Right lobe of liver (tissue), 6 donors: ENCODE measurements at regions not wholly inside any gene's neighbourhood (a gene's known extent, or its start where the extent isn't known, plus 50 kb on each side); places are given as distances from the start of the nearest gene placed in this dataset.

Experiments
- ATAC-seq, 4 donors: fragments of 200-7000 bp; cut with Tn5 transposase; one replicate each; pipeline ENCODE4 v1.9.1; 2020; ENCODE audit warnings: mild to moderate bottlenecking in 4 of 4, moderate library complexity in 4 of 4
- DNase-seq, 3 donors: peaks; one replicate each; pipeline ENCODE4 v3.0.0-alpha.2; 2020
- H3K27ac ChIP-seq, 3 donors: fragments of 200-600 bp; one replicate each; pipeline ENCODE4 v1.8.0; 2022
- H3K27me3 ChIP-seq, 2 donors: fragments of 200-600 bp; one replicate each; pipeline ENCODE4 v1.8.0; 2022
- H3K36me3 ChIP-seq, 4 donors: fragments of 200-600 bp; sonication (generic) in 1 of 4; one replicate each; pipeline versions ENCODE4 v1.5.1 to v1.8.0; 2017 to 2022; ENCODE audit warnings: control low read depth in 1 of 4
- H3K4me1 ChIP-seq, 4 donors: fragments of 200-600 bp; sonication (generic) in 1 of 4; one replicate each; pipeline versions ENCODE4 v1.5.1 to v1.8.0; 2017 to 2022; ENCODE audit warnings: control low read depth in 1 of 4
- H3K4me3 ChIP-seq, 3 donors: fragments of 200-600 bp; one replicate each; pipeline ENCODE4 v1.8.0; 2022
- H3K9me3 ChIP-seq, 4 donors: fragments of 200-600 bp; sonication (generic) in 1 of 4; one replicate each; pipeline versions ENCODE4 v1.5.1 to v1.8.0; 2017 to 2022; ENCODE audit warnings: control low read depth in 1 of 4
- CTCF ChIP-seq, 4 donors: fragments of 200-600 bp in 3 of 4; fragments of 450-650 bp in 1 of 4; IDR thresholded peaks; one replicate each; pipeline versions ENCODE4 v1.5.1 to v1.8.0; 2016 to 2022; ENCODE audit warnings: antibody characterized with exemption in 4 of 4, mild to moderate bottlenecking in 2 of 4
- POLR2A ChIP-seq: fragments of 450-650 bp; IDR thresholded peaks from one replicate; pipeline ENCODE4 v1.6.1; 2017; ENCODE audit warnings: antibody characterized with exemption, mild to moderate bottlenecking
- WGBS: methylation state at CpG from one replicate; pipeline ENCODE4 v1.1.6; 2018; ENCODE audit warnings: low coverage, low lambda C conversion rate; ENCODE audit not compliant: insufficient coverage; ENCODE audit errors: missing lambda C conversion rate; 5-methylcytosine and 5-hydroxymethylcytosine counted together
- intact Hi-C, 2 donors: fragments of 100-400 bp; cut with DNase I; formaldehyde crosslinking; loops; one replicate each; pipeline versions ENCODE4 v1.11.2 to v1.14.1; 2022
- donor health status: DM: no; HTN: yes; CAD: no.
- donor health status: DM: no; HTN: no; CAD: no.
- donor health status: DM: no; HTN: no; CAD: no.
- donor health status: DM: no; HTN: yes; CAD: no.
- donor health status: DM: no; HTN: yes; CAD: no.

- Histone ChIP-seq H3K27me3 (no peaks in the 10 kb centered on the region), H3K4me3 (no peak overlapping the region), H3K9me3 (no peaks in the 10 kb centered on the region), H3K27ac (no peak overlapping the region), H3K4me1 (no peaks in the 10 kb centered on the region), H3K36me3 (no peaks in the 10 kb centered on the region)
- intact Hi-C loops = no loop called here
- no peak for DNase-seq
- 70% methylated on average over 5 of the region's 5 CpGs for WGBS
- ATAC-seq = no peak
- TF ChIP-seq POLR2A (no peak), CTCF (IDR thresholded peaks at IDR 0.05) (no peak)
Observed at GRCh38 chr3:68342426-68342825, 589.9 kb downstream of the TAFA4 start.

GRCh38 chr3:68336042-68336441 lies 596.3 kb downstream of the TAFA4 start:
- H3K27ac ChIP-seq = no peak overlapping the region
- no peak for TF ChIP-seq CTCF (IDR thresholded peaks at IDR 0.05)
- TF ChIP-seq POLR2A = no peak
- H3K27me3 ChIP-seq = no peaks in the 10 kb centered on the region
- H3K9me3 ChIP-seq = no peaks in the 10 kb centered on the region
- ATAC-seq = no peak
- no peaks in the 10 kb centered on the region for H3K36me3 ChIP-seq
- no peak overlapping the region for H3K4me3 ChIP-seq
- 50% methylated on average over 1 of the region's 1 CpG for WGBS
- DNase-seq = no peak
- intact Hi-C loops = no loop called here
- H3K4me1 ChIP-seq = no peaks in the 10 kb centered on the region

- intact Hi-C loops = no loop called here
- H3K9me3 ChIP-seq = no peaks in the 10 kb centered on the region
- H3K27me3 ChIP-seq = no peaks in the 10 kb centered on the region
- H3K36me3 ChIP-seq = no peaks in the 10 kb centered on the region
- no peak for TF ChIP-seq POLR2A
- no peak for TF ChIP-seq CTCF (IDR thresholded peaks at IDR 0.05)
- no peak for DNase-seq
- H3K27ac ChIP-seq = no peak overlapping the region
- no peaks in the 10 kb centered on the region for H3K4me1 ChIP-seq
- no peak overlapping the region for H3K4me3 ChIP-seq
- no peak for ATAC-seq
- WGBS = 84% methylated on average over 4 of the region's 4 CpGs
Observed at GRCh38 chr3:68334367-68334986, 597.9 kb downstream of the TAFA4 start.

- intact Hi-C loops = no loop called here
- H3K27ac ChIP-seq = no peak overlapping the region
- H3K4me3 ChIP-seq = no peak overlapping the region
- H3K4me1 ChIP-seq = no peaks in the 10 kb centered on the region
- DNase-seq (no peak), ATAC-seq (no peak)
- no peaks in the 10 kb centered on the region for H3K27me3 ChIP-seq
- H3K9me3 ChIP-seq = no peaks in the 10 kb centered on the region
- no peak for TF ChIP-seq POLR2A
- TF ChIP-seq CTCF (IDR thresholded peaks at IDR 0.05) = no peak
- no peaks in the 10 kb centered on the region for H3K36me3 ChIP-seq
- WGBS = 69% methylated on average over 3 of the region's 3 CpGs
Observed at GRCh38 chr3:68328049-68328448, 604.3 kb downstream of the TAFA4 start.

- ATAC-seq (no peak), DNase-seq (no peak)
- Histone ChIP-seq H3K4me3 (no peak overlapping the region), H3K27ac (no peak overlapping the region), H3K4me1 (no peaks in the 10 kb centered on the region), H3K9me3 (no peaks in the 10 kb centered on the region), H3K36me3 (no peaks in the 10 kb centered on the region), H3K27me3 (no peaks in the 10 kb centered on the region)
- TF ChIP-seq POLR2A (no peak), CTCF (IDR thresholded peaks at IDR 0.05) (no peak)
- WGBS = 38% methylated on average over 1 of the region's 1 CpG
- intact Hi-C loops = no loop called here
Observed at GRCh38 chr3:68315964-68316363, 616.4 kb downstream of the TAFA4 start.
